Loucy (cell line): ENCODE measurements at regions not wholly inside any gene's neighbourhood (a gene's known extent, or its start where the extent isn't known, plus 50 kb on each side); places are given as distances from the start of the nearest gene placed in this dataset.

Source experiments
- H2AFZ ChIP-seq: fragments of 200-600 bp; sonication (generic); 2 replicates; pipeline ENCODE4 v1.6.0; 2016; ENCODE audit warnings: antibody characterized with exemption, mild to moderate bottlenecking, low read length, moderate library complexity
- H3F3A ChIP-seq: fragments of 200-600 bp; 2 replicates; pipeline ENCODE4 v1.6.0; 2016; ENCODE audit warnings: antibody characterized with exemption, low read depth, mild to moderate bottlenecking
- H3K27me3 ChIP-seq: fragments of 200-600 bp; sonication (generic); 2 replicates; pipeline ENCODE4 v1.6.1; 2014; ENCODE audit warnings: low read length, mild to moderate bottlenecking; ENCODE audit not compliant: insufficient read depth, poor library complexity, severe bottlenecking
- H3K36me3 ChIP-seq: fragments of 200-600 bp; sonication (generic); 2 replicates; pipeline ENCODE4 v1.6.1; 2016; ENCODE audit warnings: low read length; ENCODE audit not compliant: insufficient read depth
- H3K4me1 ChIP-seq: fragments of 200-600 bp; sonication (generic); 2 replicates; pipeline ENCODE4 v1.5.1; 2014; ENCODE audit warnings: low read length, mild to moderate bottlenecking; ENCODE audit not compliant: insufficient read depth, poor library complexity, severe bottlenecking
- H3K4me2 ChIP-seq: fragments of 200-600 bp; sonication (generic); 2 replicates; pipeline ENCODE4 v1.6.0; 2014; ENCODE audit warnings: antibody characterized with exemption, low read length, low read depth, mild to moderate bottlenecking; ENCODE audit not compliant: poor library complexity, severe bottlenecking
- H3K4me3 ChIP-seq: fragments of 200-600 bp; sonication (generic); 2 replicates; pipeline ENCODE4 v1.5.1; 2014; ENCODE audit warnings: low read length, mild to moderate bottlenecking, mixed read lengths; ENCODE audit not compliant: poor library complexity, severe bottlenecking
- H3K79me2 ChIP-seq: fragments of 200-600 bp; sonication (generic); 2 replicates; pipeline ENCODE4 v1.6.1; 2014; ENCODE audit warnings: low read length; ENCODE audit not compliant: insufficient read depth
- H3K9ac ChIP-seq: fragments of 200-600 bp; sonication (generic); 2 replicates; pipeline ENCODE4 v1.6.0; 2014; ENCODE audit warnings: mild to moderate bottlenecking, low read depth, low read length, moderate library complexity; ENCODE audit not compliant: poor library complexity, severe bottlenecking
- H3K9me2 ChIP-seq: fragments of 200-600 bp; sonication (generic); replicated peaks from 2 replicates; pipeline ENCODE4 v1.6.1; 2016; ENCODE audit warnings: low read depth, low read length, mixed read lengths
- H3K9me3 ChIP-seq: fragments of 200-600 bp; sonication (generic); 2 replicates; pipeline ENCODE4 v1.6.1; 2014; ENCODE audit warnings: mild to moderate bottlenecking, antibody characterized with exemption, low read length, low read depth; ENCODE audit not compliant: insufficient read depth
- H4K20me1 ChIP-seq: fragments of 200-600 bp; sonication (generic); 2 replicates; pipeline ENCODE4 v1.6.0; 2014; ENCODE audit warnings: antibody characterized with exemption, low read length, mild to moderate bottlenecking; ENCODE audit not compliant: insufficient read depth, poor library complexity, severe bottlenecking
- CTCF ChIP-seq: fragments of 200-600 bp; sonication (generic); conservative IDR thresholded peaks from 2 replicates; pipeline ENCODE4 v1.5.1; 2014; ENCODE audit warnings: mild to moderate bottlenecking, antibody characterized with exemption, low read length
- EZH2phosphoT487 ChIP-seq: fragments of 200-600 bp; IDR thresholded peaks from 2 replicates; pipeline ENCODE4 v1.6.1; 2018; ENCODE audit warnings: antibody characterized with exemption, mild to moderate bottlenecking, moderate library complexity, borderline replicate concordance

- Histone ChIP-seq H3K27me3 (no peaks in the 10 kb centered on the region), H3K9me3 (no peaks in the 10 kb centered on the region), H3F3A (no peaks in the 10 kb centered on the region), H3K4me2 (no peak overlapping the region), H3K79me2 (no peaks in the 10 kb centered on the region), H4K20me1 (no peaks in the 10 kb centered on the region), H2AFZ (no peak overlapping the region), H3K9me2 (no peaks in the 10 kb centered on the region), H3K4me3 (no peak overlapping the region), H3K9ac (no peak overlapping the region), H3K4me1 (no peaks in the 10 kb centered on the region), H3K36me3 (no peaks in the 10 kb centered on the region)
- TF ChIP-seq EZH2phosphoT487 (no peak), CTCF (no peak)
Observed at GRCh38 chr4:136769717-136770116, 762.6 kb downstream of the PCDH18 start.

GRCh38 chr4:136768925-136769275, 763.4 kb downstream of the PCDH18 start:
- Histone ChIP-seq H4K20me1 (no peaks in the 10 kb centered on the region), H3F3A (no peaks in the 10 kb centered on the region), H3K9me3 (no peaks in the 10 kb centered on the region), H3K4me3 (no peak overlapping the region), H3K79me2 (no peaks in the 10 kb centered on the region), H3K27me3 (no peaks in the 10 kb centered on the region), H3K9ac (no peak overlapping the region), H3K9me2 (no peaks in the 10 kb centered on the region), H3K36me3 (no peaks in the 10 kb centered on the region), H2AFZ (no peak overlapping the region), H3K4me2 (no peak overlapping the region), H3K4me1 (no peaks in the 10 kb centered on the region)
- no peak for TF ChIP-seq EZH2phosphoT487

- Histone ChIP-seq H3K36me3 (no peaks in the 10 kb centered on the region), H2AFZ (no peak overlapping the region), H3K4me3 (no peak overlapping the region), H3K9ac (no peak overlapping the region), H3K27me3 (no peaks in the 10 kb centered on the region), H3K79me2 (no peaks in the 10 kb centered on the region), H3K9me2 (no peaks in the 10 kb centered on the region), H4K20me1 (no peaks in the 10 kb centered on the region), H3K4me1 (no peaks in the 10 kb centered on the region), H3K9me3 (no peaks in the 10 kb centered on the region), H3F3A (no peaks in the 10 kb centered on the region), H3K4me2 (no peak overlapping the region)
- no peak for TF ChIP-seq CTCF
- no peak for TF ChIP-seq EZH2phosphoT487
Observed at GRCh38 chr4:136768213-136768924, 763.9 kb downstream of the PCDH18 start.

- Histone ChIP-seq H3K79me2 (no peaks in the 10 kb centered on the region), H3K9me2 (no peaks in the 10 kb centered on the region), H3K4me3 (no peak overlapping the region), H3F3A (no peaks in the 10 kb centered on the region), H3K36me3 (no peaks in the 10 kb centered on the region), H3K4me2 (no peak overlapping the region), H3K9ac (no peak overlapping the region), H3K27me3 (no peaks in the 10 kb centered on the region), H3K4me1 (no peaks in the 10 kb centered on the region), H4K20me1 (no peaks in the 10 kb centered on the region), H3K9me3 (no peaks in the 10 kb centered on the region), H2AFZ (no peak overlapping the region; the same call in 1 of the 2 replicates)
- TF ChIP-seq EZH2phosphoT487, result no peak
- TF ChIP-seq CTCF, result no peak
Observed at GRCh38 chr4:136763919-136764318, 768.4 kb downstream of the PCDH18 start.
